ENCODE measurements at regions not wholly inside any gene's neighbourhood (a gene's known extent, or its start where the extent isn't known, plus 50 kb on each side); places are given as distances from the start of the nearest gene placed in this dataset.

GRCh38 chr1:229086686-229087085, 184.2 kb upstream of the RAB4A start:
- TF ChIP-seq CTCF (IDR thresholded peaks at IDR 0.05), result no peak
- TF ChIP-seq POLR2AphosphoS5 (IDR thresholded peaks at IDR 0.05), result no peak
- TF ChIP-seq POLR2A (IDR thresholded peaks at IDR 0.05), result no peak

All from prostate gland (tissue), 2 donors.